H1 (cell line): ENCODE measurements at regions not wholly inside any gene's neighbourhood (a gene's known extent, or its start where the extent isn't known, plus 50 kb on each side); places are given as distances from the start of the nearest gene placed in this dataset.

Experiments used
- CTCF ChIA-PET: fragments of 300-600 bp; sonication (Branson Sonifier 250); formaldehyde crosslinking; loops from one replicate; lab custom pipeline; 2021; ENCODE audit not compliant: partially characterized antibody; lab: Charles Lee
- POLR2A ChIA-PET: fragments of 300-600 bp; sonication (Branson Sonifier 250); formaldehyde crosslinking; loops from one replicate; lab custom pipeline; 2021; ENCODE audit warnings: inconsistent platforms; ENCODE audit not compliant: partially characterized antibody; lab: Charles Lee
- DNase-seq, 2 experiments: peaks; one replicate each; pipeline versions ENCODE4 v3.0.0 to v3.0.0-alpha.2; 2010 to 2022; ENCODE audit warnings: low spot score in 2 of 2, low read depth in 1 of 2, mixed read lengths in 1 of 2
- FAIRE-seq: peaks from 2 replicates; lab custom pipeline; 2011; peaks lifted over from hg19 to GRCh38; lab: Jason Lieb, UNC
- H2AFZ ChIP-seq: 2 replicates; pipeline ENCODE4 v1.8.1; 2012; ENCODE audit warnings: low read length, inconsistent platforms
- H2AK5ac ChIP-seq: 2 replicates; pipeline ENCODE4 v1.6.1; 2013; ENCODE audit warnings: low read depth, low read length
- H2BK120ac ChIP-seq: replicated peaks from 2 replicates; pipeline ENCODE3; 2013; ENCODE audit warnings: low read depth, low read length, inconsistent platforms
- H2BK12ac ChIP-seq: 2 replicates; pipeline ENCODE4 v1.6.1; 2013; ENCODE audit warnings: low read depth, low read length
- H2BK15ac ChIP-seq: 2 replicates; pipeline ENCODE4 v1.6.1; 2013; ENCODE audit warnings: low read length
- H2BK20ac ChIP-seq: 2 replicates; pipeline ENCODE4 v1.6.1; 2013; ENCODE audit warnings: low read length
- H2BK5ac ChIP-seq: 2 replicates; pipeline ENCODE4 v1.6.1; 2013; ENCODE audit warnings: low read depth, low read length
- H3K14ac ChIP-seq: 2 replicates; pipeline ENCODE4 v1.6.1; 2013; ENCODE audit warnings: inconsistent platforms; ENCODE audit not compliant: insufficient read length
- H3K18ac ChIP-seq: 2 replicates; pipeline ENCODE4 v1.6.1; 2013; ENCODE audit warnings: low read length; ENCODE audit errors: extremely low read depth
- H3K23ac ChIP-seq: 2 replicates; pipeline ENCODE4 v1.6.1; 2013; ENCODE audit warnings: inconsistent platforms; ENCODE audit not compliant: insufficient read length
- H3K23me2 ChIP-seq: 2 replicates; pipeline ENCODE4 v1.6.1; 2013; ENCODE audit warnings: low read depth, low read length
- H3K27ac ChIP-seq: 2 replicates; pipeline ENCODE4 v1.6.1; 2011; ENCODE audit warnings: low read depth, low read length, inconsistent platforms
- H3K27me3 ChIP-seq, 4 experiments: replicated peaks in 1 of 4; 1 replicate in 1 of 4; 2 replicates in 3 of 4; pipeline versions ENCODE4 v1.6.1 to v1.8.1; 2011 to 2013; ENCODE audit warnings: low read length in 3 of 4, mild to moderate bottlenecking in 3 of 4, inconsistent platforms in 2 of 4, mixed read lengths in 2 of 4, moderate library complexity in 1 of 4; ENCODE audit not compliant: control insufficient read depth in 3 of 4, insufficient read depth in 3 of 4; ENCODE audit errors: extremely low read depth in 1 of 4
- H3K36me3 ChIP-seq, 4 experiments: 2 replicates each; pipeline versions ENCODE4 v1.6.1 to v1.8.1; 2011 to 2013; ENCODE audit warnings: mild to moderate bottlenecking in 4 of 4, low read length in 3 of 4, moderate library complexity in 2 of 4, control low read depth in 1 of 4, inconsistent platforms in 1 of 4; ENCODE audit not compliant: insufficient read depth in 4 of 4, control insufficient read depth in 2 of 4
- H3K4ac ChIP-seq: replicated peaks from 2 replicates; pipeline ENCODE3; 2013; ENCODE audit warnings: low read length, low read depth, mixed read lengths, inconsistent platforms; ENCODE audit not compliant: insufficient read length
- H3K4me1 ChIP-seq, 4 experiments: replicated peaks in 1 of 4; 1 replicate in 1 of 4; 2 replicates in 3 of 4; pipeline versions ENCODE4 v1.6.1 to v1.8.1; 2011 to 2013; ENCODE audit warnings: low read length in 3 of 4, inconsistent platforms in 2 of 4, mixed read lengths in 1 of 4; ENCODE audit not compliant: insufficient read depth in 4 of 4, control insufficient read depth in 3 of 4
- H3K4me2 ChIP-seq, 2 experiments: 2 replicates each; pipeline versions ENCODE4 v1.6.1 to v1.8.1; 2011 to 2013; ENCODE audit warnings: low read depth in 2 of 2, low read length in 2 of 2, control low read depth in 1 of 2, inconsistent platforms in 1 of 2, mild to moderate bottlenecking in 1 of 2; ENCODE audit not compliant: insufficient read depth in 1 of 2
- H3K4me3 ChIP-seq, 4 experiments: fragments of 200-600, 300-600 bp in 1 of 4; sonication (generic), shearing (Covaris generic), sonication (Bioruptor Twin) in 1 of 4; 2 replicates each; pipeline versions ENCODE4 v1.5.1 to v1.8.1; 2011 to 2016; ENCODE audit warnings: low read length in 4 of 4, low read depth in 3 of 4, control low read depth in 2 of 4, inconsistent platforms in 2 of 4, mild to moderate bottlenecking in 2 of 4, mixed read lengths in 1 of 4, moderate library complexity in 1 of 4; ENCODE audit not compliant: insufficient read depth in 2 of 4; ENCODE audit errors: extremely low read depth in 1 of 4
- H3K56ac ChIP-seq: replicated peaks from 2 replicates; pipeline ENCODE3; 2013; ENCODE audit warnings: low read depth, mild to moderate bottlenecking, mixed read lengths, low read length, inconsistent platforms; ENCODE audit not compliant: insufficient read length
- H3K79me1 ChIP-seq: 2 replicates; pipeline ENCODE4 v1.6.1; 2013; ENCODE audit warnings: low read depth, low read length, control low read depth
- H3K79me2 ChIP-seq, 2 experiments: 2 replicates each; pipeline versions ENCODE4 v1.6.1 to v1.8.1; 2012 to 2013; ENCODE audit warnings: low read length in 2 of 2, mild to moderate bottlenecking in 2 of 2, inconsistent platforms in 1 of 2; ENCODE audit not compliant: insufficient read depth in 2 of 2, control insufficient read depth in 1 of 2
- H3K9ac ChIP-seq, 4 experiments: replicated peaks in 1 of 4; 1 replicate in 1 of 4; 2 replicates in 3 of 4; pipeline versions ENCODE4 v1.6.1 to v1.8.1; 2011 to 2013; ENCODE audit warnings: low read depth in 3 of 4, low read length in 3 of 4, control low read depth in 2 of 4, mild to moderate bottlenecking in 2 of 4, moderate library complexity in 2 of 4, inconsistent platforms in 1 of 4; ENCODE audit errors: extremely low read depth in 1 of 4
- H3K9me3 ChIP-seq, 2 experiments: 2 replicates each; pipeline versions ENCODE4 v1.6.1 to v1.8.1; 2012 to 2013; ENCODE audit warnings: mild to moderate bottlenecking in 2 of 2, moderate library complexity in 2 of 2, control low read depth in 1 of 2, inconsistent platforms in 1 of 2, low read depth in 1 of 2, low read length in 1 of 2, mixed read lengths in 1 of 2; ENCODE audit not compliant: insufficient read depth in 2 of 2
- H4K20me1 ChIP-seq, 2 experiments: replicated peaks in 1 of 2; 2 replicates each; pipeline versions ENCODE3 to v1.8.1; 2011 to 2013; ENCODE audit warnings: inconsistent platforms in 2 of 2, low read length in 2 of 2, mild to moderate bottlenecking in 1 of 2; ENCODE audit not compliant: insufficient read depth in 2 of 2, control insufficient read depth in 1 of 2
- H4K5ac ChIP-seq: 2 replicates; pipeline ENCODE4 v1.6.1; 2013; ENCODE audit warnings: low read length, low read depth, mixed read lengths, inconsistent platforms; ENCODE audit not compliant: insufficient read length
- H4K8ac ChIP-seq: 2 replicates; pipeline ENCODE4 v1.8.0; 2013; ENCODE audit warnings: mild to moderate bottlenecking, moderate library complexity, low read length, inconsistent platforms; ENCODE audit not compliant: insufficient read depth; ENCODE audit errors: extremely low read depth
- H4K91ac ChIP-seq: replicated peaks from 2 replicates; pipeline ENCODE3; 2013; ENCODE audit warnings: low read length, mixed read lengths, inconsistent platforms; ENCODE audit not compliant: insufficient read length
- BRCA1 ChIP-seq: IDR thresholded peaks from 2 replicates; pipeline ENCODE4 v1.6.1; 2012; ENCODE audit warnings: low read depth, low read length, improper control_type of control experiment
- CTBP2 ChIP-seq: IDR thresholded peaks from 2 replicates; pipeline ENCODE4 v1.7.0; 2011; ENCODE audit warnings: borderline replicate concordance, mild to moderate bottlenecking, moderate library complexity, mixed read lengths, low read length; ENCODE audit not compliant: insufficient read depth, insufficient read length
- E2F6 ChIP-seq: IDR thresholded peaks from 2 replicates; pipeline ENCODE4 v1.6.1; 2012; ENCODE audit warnings: inconsistent platforms
- EP300 ChIP-seq, 2 experiments: IDR thresholded peaks; 1 replicate in 1 of 2; 2 replicates in 1 of 2; pipeline ENCODE4 v1.6.1; 2011 to 2012; ENCODE audit warnings: low read depth in 2 of 2, low read length in 2 of 2, mild to moderate bottlenecking in 2 of 2, borderline replicate concordance in 1 of 2, inconsistent platforms in 1 of 2, moderate library complexity in 1 of 2
- JUND ChIP-seq: IDR thresholded peaks from 2 replicates; pipeline ENCODE4 v1.6.1; 2011; ENCODE audit warnings: mild to moderate bottlenecking, improper control_type of control experiment, low read length
- POLR2AphosphoS5 ChIP-seq: IDR thresholded peaks from 2 replicates; pipeline ENCODE4 v1.6.1; 2011; ENCODE audit warnings: low read depth, low read length
- RAD21 ChIP-seq, 2 experiments: IDR thresholded peaks in 1 of 2; conservative IDR thresholded peaks in 1 of 2; 2 replicates each; pipeline ENCODE4 v1.6.1; 2011; ENCODE audit warnings: low read depth in 2 of 2, low read length in 2 of 2, improper control_type of control experiment in 1 of 2, inconsistent platforms in 1 of 2, mild to moderate bottlenecking in 1 of 2, moderate library complexity in 1 of 2
- WGBS, 2 experiments: shearing (Covaris generic) in 1 of 2; methylation state at CpG; one replicate each; pipeline versions ENCODE4 v1.1.6 to v1.1.7; 2013 to 2015; ENCODE audit warnings: low lambda C conversion rate in 2 of 2, mixed read lengths in 2 of 2, inconsistent platforms in 1 of 2, low coverage in 1 of 2, missing lambda C conversion rate in 1 of 2; ENCODE audit not compliant: insufficient replicate concordance in 2 of 2, insufficient coverage in 1 of 2, insufficient read length in 1 of 2; ENCODE audit errors: extremely low coverage in 1 of 2, missing lambda C conversion rate in 1 of 2; 5-methylcytosine and 5-hydroxymethylcytosine counted together

- POLR2A ChIA-PET = no interaction called here
- no peak overlapping the region for H3K18ac ChIP-seq
- H3K4me1 ChIP-seq = no peaks in the 10 kb centered on the region
- H3K4me3 ChIP-seq = no peak overlapping the region
- H3K23ac ChIP-seq = no peak overlapping the region
- H2BK5ac ChIP-seq = no peak overlapping the region
- H2BK120ac ChIP-seq = no peak overlapping the region
- H2AK5ac ChIP-seq = no peak overlapping the region
- no peaks in the 10 kb centered on the region for H3K9me3 ChIP-seq
- H3K79me1 ChIP-seq = no peaks in the 10 kb centered on the region
- H3K27me3 ChIP-seq = no peaks in the 10 kb centered on the region
- no peak overlapping the region for H2BK12ac ChIP-seq
- no peak overlapping the region for H3K9ac ChIP-seq
- no peaks in the 10 kb centered on the region for H3K36me3 ChIP-seq
- CTCF ChIA-PET = interaction anchor here (1.2 kb wide), 1 partner anchor 29 kb away, joined by 3 read pairs; no protein-coding TSS in a partner anchor
- no peak overlapping the region for H3K27ac ChIP-seq
- H3K23me2 ChIP-seq = no peaks in the 10 kb centered on the region; the same call in 1 of the 2 replicates
- 88% methylated on average over 3 of the region's 3 CpGs; no CpG with 5 or more reads in 1 of the 2 experiments for WGBS, 2 experiments
- no peaks in the 10 kb centered on the region for H4K20me1 ChIP-seq
- no peak overlapping the region for H3K14ac ChIP-seq
- TF ChIP-seq CTBP2 (no peak), RAD21 (IDR thresholded peaks at IDR 0.05 in 1 of 2, conservative IDR thresholded peaks at IDR 0.05 in 1 of 2; ENCODE audit: low read depth in 2 of 2, low read length in 2 of 2) (no peak), BRCA1 (no peak), POLR2AphosphoS5 (no peak), EP300 (IDR thresholded peaks at IDR 0.05; ENCODE audit: borderline replicate concordance in 1 of 2, low read depth in 2 of 2, low read length in 2 of 2) (no peak), JUND (no peak), E2F6 (no peak)
- no peak overlapping the region for H3K56ac ChIP-seq
- no peak overlapping the region for H4K91ac ChIP-seq
- H2BK15ac ChIP-seq = no peak overlapping the region
- H4K5ac ChIP-seq = no peak overlapping the region
- no peak overlapping the region for H2BK20ac ChIP-seq
- no peaks in the 10 kb centered on the region for H3K79me2 ChIP-seq
- H2AFZ ChIP-seq = 0 out of 2 replicates have a peak overlapping the region, but pooled peaks have one; percentile 4
- H3K4me2 ChIP-seq = no peak overlapping the region
- no peak overlapping the region for H4K8ac ChIP-seq
- DNase-seq = no peak
- FAIRE-seq = no peak
- H3K4ac ChIP-seq = no peak overlapping the region
Observed at GRCh38 chr10:125399289-125399688, 238.9 kb upstream of the CTBP2 start.
